Glomerular visceral epithelial cell (primary cell): ENCODE measurements at regions not wholly inside any gene's neighbourhood (a gene's known extent, or its start where the extent isn't known, plus 50 kb on each side); places are given as distances from the start of the nearest gene placed in this dataset.
A peak's percentile ranks its signal among the peaks of the same experiment; 100 is the strongest.

Experiments used
- DNase-seq: peaks from one replicate; pipeline ENCODE4 v3.0.0-alpha.2; 2016; ENCODE audit errors: extremely low spot score

DNA sequence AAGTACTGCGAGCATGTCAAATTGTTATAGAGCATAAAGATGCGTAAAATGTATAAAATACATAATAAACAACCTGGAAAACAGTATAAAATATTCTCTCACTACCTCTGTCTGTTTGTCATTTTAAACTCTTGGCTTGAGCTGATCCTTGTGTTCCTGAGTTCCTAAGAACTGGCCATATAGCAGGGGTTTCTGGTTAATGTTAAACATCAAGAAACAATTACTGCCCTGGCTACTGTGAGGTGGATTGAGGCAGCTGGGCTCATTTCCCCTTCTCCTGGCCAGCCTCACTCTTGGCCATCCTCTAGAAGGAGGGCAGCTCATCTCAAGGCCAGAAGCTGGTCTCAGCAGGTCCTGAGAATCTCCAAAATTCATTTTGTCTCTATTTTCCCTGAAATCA is 297.3 kb upstream of the USP24 start:
- no peak for DNase-seq

DNA sequence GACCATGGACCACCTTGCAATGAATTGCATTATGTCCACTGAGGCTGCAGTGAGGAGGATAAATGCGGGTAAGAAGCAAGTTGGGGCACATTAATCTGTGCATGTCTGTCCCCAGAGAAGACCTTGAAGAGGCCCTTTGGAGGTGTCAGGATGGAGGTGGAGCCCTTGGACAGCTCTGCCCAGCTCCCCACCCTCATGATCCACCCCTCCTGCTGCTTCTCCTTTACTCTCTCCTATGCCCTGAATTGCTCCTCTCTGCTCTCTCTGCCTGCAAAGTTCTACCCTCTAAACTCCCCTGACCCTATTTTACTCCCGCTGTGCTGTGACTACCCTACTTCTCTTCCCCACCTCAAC is 292.4 kb upstream of the USP24 start:
- DNase-seq = no peak

- DNase-seq = no peak
Observed at GRCh38 chr1:55506740-55507577, 291.8 kb upstream of the USP24 start.

GRCh38 chr1:55505326-55505725 is 290.2 kb upstream of the USP24 start:
- no peak for DNase-seq

DNA sequence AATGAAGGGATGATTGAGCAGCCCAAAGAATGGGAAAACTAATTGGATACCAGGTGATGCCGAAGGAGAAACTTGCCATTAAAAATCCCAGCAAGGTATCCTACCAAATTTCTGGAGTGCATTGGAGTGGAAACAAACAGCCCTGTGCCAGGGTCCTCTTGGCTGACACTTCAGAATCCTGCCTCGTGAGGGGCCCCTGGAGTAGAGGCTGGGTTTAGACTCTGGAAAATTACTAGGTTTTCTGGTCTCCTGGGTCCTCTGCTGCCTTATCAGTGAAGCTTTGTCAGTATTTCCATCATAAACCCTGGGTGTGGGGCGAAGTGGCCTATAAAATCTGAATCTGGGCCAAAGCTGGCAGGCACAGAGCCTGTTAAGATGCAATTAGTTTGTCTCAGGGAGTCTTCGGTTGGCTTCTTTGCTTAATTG is 289.2 kb upstream of the USP24 start:
- no peak for DNase-seq

DNA sequence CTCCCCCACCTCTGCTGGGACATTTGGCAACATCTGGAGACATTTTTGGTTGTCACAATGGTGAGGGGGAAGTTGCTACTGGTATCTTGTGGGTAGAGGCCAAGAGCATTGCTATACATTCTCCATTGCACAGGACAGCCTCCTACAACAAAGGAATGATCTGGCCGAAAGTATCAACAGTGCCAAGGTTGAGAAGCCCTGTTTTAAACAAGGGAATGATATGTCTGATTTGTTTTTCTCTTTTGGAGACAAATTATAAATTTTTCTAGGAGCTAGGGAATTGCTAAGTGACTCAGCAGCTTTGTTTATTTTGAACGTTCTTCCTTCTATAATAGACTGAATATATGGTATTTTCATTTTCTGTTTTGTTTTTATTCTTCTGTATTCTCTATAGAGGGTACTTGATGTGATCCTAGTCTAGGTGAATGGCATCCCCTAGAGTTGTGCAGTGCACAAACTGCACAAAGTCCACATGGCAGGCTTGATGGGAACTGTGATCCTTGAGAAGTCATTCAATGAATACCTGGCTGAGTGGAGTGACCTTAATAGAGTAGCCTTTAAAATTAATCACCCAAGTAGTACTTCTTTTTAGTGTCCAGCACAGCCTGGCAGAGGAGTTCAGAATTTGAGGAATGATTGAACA is 288.6 kb upstream of the USP24 start:
- DNase-seq = no peak

GRCh38 chr1:55500601-55501000 is 285.4 kb upstream of the USP24 start:
- no peak for DNase-seq

GRCh38 chr1:55490547-55490946 is 275.4 kb upstream of the USP24 start:
- DNase-seq = peak; percentile 47

DNA sequence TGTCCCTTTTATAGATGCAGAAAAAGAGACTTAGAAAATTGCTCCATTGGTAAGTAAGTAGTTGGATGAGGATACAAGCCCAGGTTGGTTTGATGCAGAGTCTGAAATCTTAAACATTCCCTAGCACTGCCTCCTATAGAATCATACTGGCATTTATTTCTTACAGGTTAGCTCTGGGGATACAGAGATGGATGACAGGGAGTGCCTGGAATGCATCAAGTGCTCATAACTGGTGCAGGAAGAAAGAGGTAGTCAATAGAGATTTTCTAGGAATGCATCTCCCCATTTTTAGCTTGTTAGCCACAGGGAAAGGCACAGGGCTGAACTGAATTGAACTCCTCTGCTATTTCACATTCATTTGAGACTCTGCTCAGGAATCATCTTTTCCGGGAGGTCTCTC is 269.0 kb upstream of the USP24 start:
- no peak for DNase-seq

DNA sequence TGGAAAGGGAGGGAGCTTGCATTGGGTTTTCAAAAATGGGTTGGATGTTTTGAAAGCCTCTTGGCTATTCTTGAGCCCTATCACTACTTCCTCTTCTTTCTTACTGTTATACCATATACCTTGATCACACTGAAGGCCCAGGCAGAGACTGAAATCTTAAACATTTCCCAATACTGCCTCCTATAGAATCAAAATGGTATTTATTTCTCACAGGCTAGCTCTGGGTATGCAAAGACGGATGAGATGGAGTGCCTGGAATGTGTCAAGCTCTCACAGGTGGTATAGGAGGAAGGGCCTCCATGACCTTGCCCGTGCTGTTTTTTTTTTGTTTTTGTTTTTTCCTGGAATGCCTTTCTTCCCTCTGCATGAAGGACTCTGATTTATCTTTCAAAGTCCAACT is 268.4 kb upstream of the USP24 start:
- no peak for DNase-seq

- no peak for DNase-seq
Observed at GRCh38 chr1:55481634-55482033, 266.5 kb upstream of the USP24 start.

- no peak for DNase-seq
Observed at GRCh38 chr1:55480029-55480795, 265.0 kb upstream of the USP24 start.

DNA sequence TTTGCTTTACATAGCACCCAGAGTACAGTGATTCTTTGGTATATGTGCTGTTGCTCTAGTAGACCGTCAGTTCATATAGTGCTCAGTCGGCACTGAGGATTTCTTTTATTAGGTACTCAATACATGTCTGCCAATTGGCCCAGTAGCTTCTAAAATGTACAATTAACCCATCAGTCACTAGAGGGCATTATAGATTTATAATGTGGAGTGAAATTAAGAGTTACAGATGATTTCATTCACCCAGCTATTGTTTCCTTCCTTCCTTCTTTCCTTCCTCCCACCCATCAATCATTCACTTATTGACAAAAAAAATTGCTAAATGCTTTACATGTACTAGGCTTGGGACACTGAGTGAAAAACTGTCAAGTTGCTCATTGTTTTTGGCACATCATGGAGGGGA is 263.6 kb upstream of the USP24 start:
- peak; percentile 6 for DNase-seq

DNA sequence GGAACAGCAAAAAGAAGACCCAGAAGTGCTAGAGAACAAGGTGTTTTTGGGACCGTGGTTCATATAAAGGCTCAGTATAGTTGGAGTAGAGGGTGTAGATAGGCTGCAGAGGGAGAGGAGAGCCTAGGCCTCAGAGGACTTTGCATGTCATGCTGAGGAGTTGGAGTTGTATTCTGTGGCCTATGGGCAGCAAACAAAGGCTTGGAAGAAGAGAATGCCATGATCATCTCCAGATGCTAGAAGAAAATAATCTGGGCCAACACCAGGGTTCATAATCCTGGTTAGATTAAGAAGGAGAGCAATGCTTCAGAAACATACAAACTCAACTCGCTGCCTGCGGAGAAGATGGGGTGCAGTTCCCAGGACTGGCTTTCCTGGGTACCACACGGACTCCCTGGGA is 262.8 kb upstream of the USP24 start:
- DNase-seq = no peak

GRCh38 chr1:55476445-55477015 is 261.4 kb upstream of the USP24 start:
- DNase-seq = no peak

DNA sequence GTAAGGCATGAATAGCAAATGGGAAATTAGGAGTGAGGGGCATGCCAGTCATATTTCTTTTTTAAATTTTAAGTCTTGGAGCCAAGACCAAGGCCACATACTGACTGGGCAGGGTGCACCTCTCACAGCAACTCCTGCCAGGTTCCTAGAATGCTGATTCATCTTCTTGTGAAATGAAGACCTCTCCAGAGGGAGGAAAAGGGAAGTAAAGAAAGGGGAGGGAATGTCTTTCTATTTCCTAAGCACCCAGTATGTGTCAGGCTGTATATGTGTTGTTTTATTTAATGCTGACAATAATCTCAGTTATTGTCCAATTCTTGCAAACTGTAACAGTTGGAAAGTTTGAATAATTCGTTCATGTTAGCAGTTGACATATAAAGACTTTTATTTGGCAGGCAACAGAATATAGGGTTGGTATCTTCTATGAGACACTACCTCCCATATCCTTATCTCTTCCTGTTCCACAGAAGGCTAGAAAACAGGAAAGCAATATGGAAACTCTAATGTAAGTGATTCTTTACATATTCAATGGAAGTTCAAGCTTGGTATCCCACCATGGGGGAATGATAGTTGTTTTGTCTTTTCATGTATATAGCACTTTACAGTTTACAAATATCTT is 259.1 kb upstream of the USP24 start:
- no peak for DNase-seq

- DNase-seq = no peak
Observed at GRCh38 chr1:55473661-55474060, 258.5 kb upstream of the USP24 start.

GRCh38 chr1:55472784-55473183 is 257.6 kb upstream of the USP24 start:
- DNase-seq = peak; percentile 31

DNA sequence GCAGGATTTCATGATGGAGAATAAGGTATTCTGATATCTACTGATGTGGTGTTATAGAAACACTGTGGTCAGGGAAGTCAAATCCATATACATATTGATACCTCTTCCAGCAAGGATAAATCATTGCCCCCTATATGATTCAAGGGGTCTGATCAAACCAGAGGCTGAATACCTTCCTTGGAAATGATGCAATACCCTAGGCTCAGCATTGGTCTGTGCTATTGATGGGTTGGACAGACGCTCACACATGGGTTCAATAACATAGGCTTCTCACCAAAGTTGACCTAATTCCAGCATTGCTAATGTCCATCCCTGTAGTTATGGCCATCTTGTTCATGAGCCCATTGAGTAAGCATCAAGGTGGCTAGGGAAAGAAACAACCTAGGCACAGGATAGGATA is 257.0 kb upstream of the USP24 start:
- DNase-seq = no peak

DNA sequence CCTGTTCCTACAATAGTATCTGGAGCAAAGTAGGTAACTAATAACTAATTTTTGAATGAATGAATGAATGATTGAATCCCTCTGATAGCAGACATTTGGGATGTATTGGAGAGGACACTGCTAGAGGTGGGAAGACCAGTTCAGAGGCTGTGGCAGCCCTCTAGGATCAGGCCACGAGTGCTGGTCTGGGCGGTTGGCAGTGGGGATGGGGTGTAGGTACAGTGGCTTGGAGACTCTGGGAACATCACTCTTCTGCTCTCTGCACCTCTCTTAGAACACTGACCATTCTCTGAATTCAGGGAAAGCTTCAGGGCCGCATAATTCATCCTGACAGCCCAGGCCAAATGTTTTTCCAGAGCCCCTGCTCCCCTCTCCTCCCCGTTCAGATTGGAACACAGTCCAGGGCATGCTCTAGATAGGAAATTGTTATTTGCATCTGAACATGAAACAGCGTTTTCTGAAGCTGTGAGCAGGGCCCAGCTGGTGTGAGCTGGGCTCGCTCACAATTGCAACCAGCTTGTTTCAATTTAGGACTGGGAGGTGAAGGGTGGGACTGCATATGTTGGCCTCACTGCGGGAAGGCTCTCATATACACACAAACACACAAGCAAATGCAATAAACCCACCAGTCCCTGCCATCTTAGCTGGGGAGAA is 253.1 kb upstream of the USP24 start:
- no peak for DNase-seq

- no peak for DNase-seq
Observed at GRCh38 chr1:55466921-55467320, 251.8 kb upstream of the USP24 start.

- no peak for DNase-seq
Observed at GRCh38 chr1:55466373-55466772, 251.2 kb upstream of the USP24 start.
